ENCODE measurements at regions not wholly inside any gene's neighbourhood (a gene's known extent, or its start where the extent isn't known, plus 50 kb on each side); places are given as distances from the start of the nearest gene placed in this dataset.

- TF ChIP-seq POLR2A (IDR thresholded peaks at IDR 0.05), result no peak
- TF ChIP-seq CTCF (IDR thresholded peaks at IDR 0.05), result no peak
- no peak for TF ChIP-seq POLR2AphosphoS5 (IDR thresholded peaks at IDR 0.05)
Measured at GRCh38 chr3:67289626-67290025, 291.5 kb downstream of the KBTBD8 start.
